SU-DHL-6 (cell line): ENCODE measurements at regions not wholly inside any gene's neighbourhood (a gene's known extent, or its start where the extent isn't known, plus 50 kb on each side); places are given as distances from the start of the nearest gene placed in this dataset.

Experiments
- H2AFZ ChIP-seq: fragments of 200-600 bp; sonication (generic); 2 replicates; pipeline ENCODE4 v1.6.1; 2014; ENCODE audit warnings: low read depth, mild to moderate bottlenecking, moderate library complexity, mixed read lengths, antibody characterized with exemption, low read length; ENCODE audit not compliant: severe bottlenecking
- H3F3A ChIP-seq: fragments of 200-600 bp; shearing (Covaris generic); 2 replicates; pipeline ENCODE4 v1.6.0; 2016; ENCODE audit warnings: antibody characterized with exemption, mild to moderate bottlenecking; ENCODE audit not compliant: insufficient read depth
- H3K27ac ChIP-seq: fragments of 200-600 bp; sonication (generic); 2 replicates; pipeline ENCODE4 v1.5.1; 2016; ENCODE audit warnings: low read depth, mild to moderate bottlenecking, low read length, moderate library complexity, mixed read lengths
- H3K27me3 ChIP-seq: fragments of 200-600 bp; sonication (generic), shearing (Covaris generic); 2 replicates; pipeline ENCODE4 v1.6.0; 2014; ENCODE audit warnings: mild to moderate bottlenecking, low read length
- H3K36me3 ChIP-seq: fragments of 200-600 bp; sonication (generic); 2 replicates; pipeline ENCODE4 v1.6.1; 2014; ENCODE audit warnings: mild to moderate bottlenecking, low read length, mixed read lengths
- H3K4me2 ChIP-seq: fragments of 300-600, 200-600 bp; shearing (Covaris generic), sonication (generic); 2 replicates; pipeline ENCODE4 v1.6.0; 2014; ENCODE audit warnings: low read length, low read depth, mild to moderate bottlenecking; ENCODE audit not compliant: poor library complexity, severe bottlenecking
- H3K4me3 ChIP-seq: fragments of 200-600 bp; sonication (generic); 2 replicates; pipeline ENCODE4 v1.5.1; 2014; ENCODE audit warnings: antibody characterized with exemption, low read length, mild to moderate bottlenecking, mixed read lengths; ENCODE audit not compliant: insufficient read depth, poor library complexity, severe bottlenecking
- H3K79me2 ChIP-seq: fragments of 200-600 bp; sonication (generic); 2 replicates; pipeline ENCODE4 v1.6.1; 2014; ENCODE audit warnings: mild to moderate bottlenecking, low read length, moderate library complexity; ENCODE audit not compliant: insufficient read depth
- H3K9ac ChIP-seq: fragments of 200-600 bp; sonication (generic); 2 replicates; pipeline ENCODE4 v1.7.0; 2014; ENCODE audit warnings: mild to moderate bottlenecking, low read length
- H3K9me2 ChIP-seq: fragments of 200-600 bp; sonication (generic); replicated peaks from 2 replicates; pipeline ENCODE4 v1.6.1; 2014; ENCODE audit warnings: low read length; ENCODE audit not compliant: insufficient read depth
- H3K9me3 ChIP-seq: fragments of 200-600 bp; sonication (generic); 2 replicates; pipeline ENCODE4 v1.6.1; 2014; ENCODE audit warnings: low read length, mixed read lengths; ENCODE audit not compliant: insufficient read depth
- H4K20me1 ChIP-seq: fragments of 200-600 bp; sonication (generic); 2 replicates; pipeline ENCODE4 v1.6.1; 2014; ENCODE audit warnings: low read depth, mild to moderate bottlenecking, antibody characterized with exemption, low read length, moderate library complexity, mixed read lengths
- EZH2phosphoT487 ChIP-seq: fragments of 200-600 bp; sonication (generic), shearing (Covaris generic); conservative IDR thresholded peaks from 2 replicates; pipeline ENCODE4 v1.6.1; 2018; ENCODE audit warnings: mild to moderate bottlenecking, antibody characterized with exemption, low read length, moderate library complexity, mixed read lengths
- TF ChIP-seq, protein P1 (sequence below): fragments of 200-600 bp; sonication (generic); IDR thresholded peaks from one replicate; pipeline ENCODE4 v1.5.1; 2017; ENCODE audit warnings: antibody characterized with exemption, mild to moderate bottlenecking, low read length, moderate library complexity; ENCODE audit not compliant: insufficient read depth, poor library complexity, severe bottlenecking

DNA sequence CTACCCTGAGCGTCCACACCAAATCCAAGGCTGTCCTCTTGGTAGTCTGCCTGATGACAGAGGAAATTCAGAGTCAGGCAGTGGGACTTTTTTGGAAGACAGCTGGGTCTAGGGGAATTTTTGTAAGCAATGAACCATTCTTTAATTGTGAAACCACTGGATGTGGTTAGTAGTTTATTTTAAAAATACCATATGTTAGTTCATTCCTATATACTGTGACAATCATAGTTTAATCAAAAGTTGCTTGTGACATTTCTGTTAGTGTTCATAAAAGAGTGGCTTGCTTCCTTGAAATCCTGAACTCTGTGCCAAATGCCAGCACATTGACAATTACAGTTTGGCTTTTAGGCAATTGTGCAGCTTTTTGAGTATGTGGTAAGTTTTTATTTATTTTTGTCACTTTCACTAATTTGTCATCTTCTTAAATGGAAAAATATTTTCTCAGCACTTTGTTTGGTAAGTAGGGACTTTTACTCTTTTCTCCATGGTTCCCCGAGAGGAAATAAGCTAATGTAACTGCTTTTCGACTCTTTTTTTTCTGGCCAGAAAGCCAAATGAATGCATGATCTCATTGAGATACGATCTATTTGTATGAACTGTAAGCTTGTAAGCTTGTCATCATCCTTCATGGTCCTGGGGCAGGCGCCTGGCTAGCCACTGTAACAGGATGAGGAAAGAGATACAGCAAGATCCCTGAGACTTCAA is 72.6 kb upstream of the SLC4A4 start:
- H3K4me2 ChIP-seq = no peak overlapping the region
- no peaks in the 10 kb centered on the region for H4K20me1 ChIP-seq
- no peak overlapping the region for H3K4me3 ChIP-seq
- no peaks in the 10 kb centered on the region for H3F3A ChIP-seq
- H2AFZ ChIP-seq = no peak overlapping the region
- H3K9me3 ChIP-seq = no peaks in the 10 kb centered on the region
- H3K36me3 ChIP-seq = no peaks in the 10 kb centered on the region
- TF ChIP-seq, protein P1, sequence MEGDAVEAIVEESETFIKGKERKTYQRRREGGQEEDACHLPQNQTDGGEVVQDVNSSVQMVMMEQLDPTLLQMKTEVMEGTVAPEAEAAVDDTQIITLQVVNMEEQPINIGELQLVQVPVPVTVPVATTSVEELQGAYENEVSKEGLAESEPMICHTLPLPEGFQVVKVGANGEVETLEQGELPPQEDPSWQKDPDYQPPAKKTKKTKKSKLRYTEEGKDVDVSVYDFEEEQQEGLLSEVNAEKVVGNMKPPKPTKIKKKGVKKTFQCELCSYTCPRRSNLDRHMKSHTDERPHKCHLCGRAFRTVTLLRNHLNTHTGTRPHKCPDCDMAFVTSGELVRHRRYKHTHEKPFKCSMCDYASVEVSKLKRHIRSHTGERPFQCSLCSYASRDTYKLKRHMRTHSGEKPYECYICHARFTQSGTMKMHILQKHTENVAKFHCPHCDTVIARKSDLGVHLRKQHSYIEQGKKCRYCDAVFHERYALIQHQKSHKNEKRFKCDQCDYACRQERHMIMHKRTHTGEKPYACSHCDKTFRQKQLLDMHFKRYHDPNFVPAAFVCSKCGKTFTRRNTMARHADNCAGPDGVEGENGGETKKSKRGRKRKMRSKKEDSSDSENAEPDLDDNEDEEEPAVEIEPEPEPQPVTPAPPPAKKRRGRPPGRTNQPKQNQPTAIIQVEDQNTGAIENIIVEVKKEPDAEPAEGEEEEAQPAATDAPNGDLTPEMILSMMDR = no peak
- no peak for TF ChIP-seq EZH2phosphoT487
- no peaks in the 10 kb centered on the region for H3K9me2 ChIP-seq
- no peaks in the 10 kb centered on the region for H3K27me3 ChIP-seq
- H3K79me2 ChIP-seq = no peaks in the 10 kb centered on the region
- H3K9ac ChIP-seq = no peak overlapping the region
- H3K27ac ChIP-seq = no peak overlapping the region

DNA sequence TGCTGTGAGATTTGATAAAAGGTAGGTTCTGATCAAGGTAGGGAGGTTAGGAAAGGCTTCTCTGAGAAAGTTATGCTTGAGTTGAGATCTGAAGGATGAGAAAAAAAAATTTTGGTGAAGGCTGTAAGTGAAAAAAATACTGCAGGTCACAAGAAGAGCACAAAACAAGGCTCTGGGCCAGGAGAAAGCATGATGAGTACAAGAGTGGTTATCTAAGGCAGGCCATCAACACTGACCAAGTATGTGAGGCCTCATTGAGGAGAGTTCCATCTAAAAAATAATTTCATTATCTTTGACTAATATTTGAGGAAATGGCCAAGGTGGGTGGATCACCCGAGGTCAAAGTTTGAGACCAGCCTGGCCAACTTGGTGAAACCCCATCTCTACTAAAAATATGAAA is 71.6 kb upstream of the SLC4A4 start:
- no peak for TF ChIP-seq EZH2phosphoT487
- TF ChIP-seq, protein P1 = no peak
- Histone ChIP-seq H3K4me3 (no peak overlapping the region), H3K9me2 (no peaks in the 10 kb centered on the region), H2AFZ (no peak overlapping the region), H3K27ac (no peak overlapping the region), H3K9ac (no peak overlapping the region), H3K27me3 (no peaks in the 10 kb centered on the region), H4K20me1 (no peaks in the 10 kb centered on the region), H3K9me3 (no peaks in the 10 kb centered on the region), H3K4me2 (no peak overlapping the region), H3K79me2 (no peaks in the 10 kb centered on the region), H3K36me3 (no peaks in the 10 kb centered on the region), H3F3A (no peaks in the 10 kb centered on the region)

- TF ChIP-seq, protein P1 = no peak
- no peak for TF ChIP-seq EZH2phosphoT487
- H3K27me3 ChIP-seq = no peaks in the 10 kb centered on the region
- no peaks in the 10 kb centered on the region for H3F3A ChIP-seq
- no peaks in the 10 kb centered on the region for H3K9me2 ChIP-seq
- H2AFZ ChIP-seq = no peak overlapping the region
- no peak overlapping the region for H3K4me2 ChIP-seq
- no peaks in the 10 kb centered on the region for H3K36me3 ChIP-seq
- H3K9ac ChIP-seq = no peak overlapping the region
- no peak overlapping the region for H3K27ac ChIP-seq
- H3K79me2 ChIP-seq = no peaks in the 10 kb centered on the region
- H3K9me3 ChIP-seq = no peaks in the 10 kb centered on the region
- no peak overlapping the region for H3K4me3 ChIP-seq
- no peaks in the 10 kb centered on the region for H4K20me1 ChIP-seq
Observed at GRCh38 chr4:71268166-71268565, 70.7 kb upstream of the SLC4A4 start.
